ENCODE measurements at regions not wholly inside any gene's neighbourhood (a gene's known extent, or its start where the extent isn't known, plus 50 kb on each side); places are given as distances from the start of the nearest gene placed in this dataset.

DNA sequence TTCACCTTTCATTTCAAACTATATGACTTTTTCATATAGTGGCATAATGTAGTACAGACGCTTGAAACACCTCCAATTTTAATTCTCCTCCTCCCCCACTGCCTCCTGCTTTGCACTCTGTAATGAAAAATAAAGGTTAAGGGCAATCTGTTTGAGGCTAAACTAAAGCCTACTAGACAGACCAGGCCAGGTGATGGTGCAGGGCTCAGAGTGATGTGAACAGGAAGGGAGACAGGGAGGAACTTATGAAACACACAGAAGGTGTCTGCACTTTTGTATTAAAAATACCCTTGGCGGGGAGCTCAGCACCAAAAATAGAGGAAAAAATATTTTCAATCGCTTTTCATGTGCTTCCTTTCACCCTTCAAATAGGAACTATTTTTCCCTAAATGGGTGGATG lies 415.4 kb downstream of the LMO4 start:
- TF ChIP-seq CTCF (conservative IDR thresholded peaks at IDR 0.05; ENCODE audit: low read depth, low read length) (no peak), EZH2 (IDR thresholded peaks at IDR 0.05; ENCODE audit: low read length, unreplicated experiment) (no peak), EZH2phosphoT487 (IDR thresholded peaks at IDR 0.05; ENCODE audit: borderline replicate concordance, low read length) (no peak)

Measured in PC-3 (cell line).